ENCODE measurements at regions not wholly inside any gene's neighbourhood (a gene's known extent, or its start where the extent isn't known, plus 50 kb on each side); places are given as distances from the start of the nearest gene placed in this dataset.
"Not testable (repeated sequence)": the region's sequence is repeated elsewhere in the genome, so short reads cannot be mapped to it uniquely, and the experiment has no call there.

GRCh38 chr10:85047170-85047834, 718.9 kb downstream of the CCSER2 start:
- DNase-seq = no peak

- DNase-seq = no peak
These were observed 719.6 kb downstream of the CCSER2 start for GRCh38 chr10:85047979-85048378.

DNA sequence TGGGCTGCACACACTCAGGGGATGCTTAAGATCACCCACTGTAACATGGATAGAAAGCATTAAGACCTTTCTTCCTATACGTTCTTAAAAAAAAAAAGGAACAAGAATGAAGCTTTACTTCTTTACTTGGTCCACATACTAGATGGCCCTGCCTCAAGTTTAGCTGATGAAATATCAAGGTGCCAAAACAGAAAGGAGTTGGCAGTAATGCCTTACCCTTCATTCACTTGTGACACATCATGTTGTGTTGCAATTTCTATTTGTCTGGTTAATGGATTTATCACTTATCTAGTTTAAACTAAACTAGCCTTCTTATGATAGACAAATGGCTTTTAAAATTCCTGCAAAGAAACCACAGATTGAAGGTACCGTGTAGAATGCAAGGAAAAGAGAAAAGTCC, 720.3 kb downstream of the CCSER2 start:
- no peak for DNase-seq

DNA sequence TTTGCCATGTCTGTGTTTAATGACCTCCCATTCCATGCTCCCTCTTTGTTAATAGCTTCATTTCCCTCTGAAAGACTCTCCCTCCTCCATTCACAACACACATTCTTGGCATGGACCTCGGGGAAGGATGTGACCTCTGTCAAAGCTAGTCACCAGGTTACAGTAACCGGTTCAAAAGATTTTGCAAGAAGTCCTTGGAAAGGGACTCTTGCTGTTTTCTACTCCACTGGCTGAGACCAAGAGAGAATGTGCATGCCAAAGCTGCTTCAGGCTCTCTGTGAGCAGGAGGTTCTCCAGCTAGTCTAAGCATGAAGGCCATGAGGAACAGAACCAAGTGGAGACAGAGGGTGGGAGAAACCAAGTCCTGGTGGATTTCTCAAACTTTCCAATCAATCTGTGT, 732.6 kb downstream of the CCSER2 start:
- no peak for DNase-seq

GRCh38 chr10:85061401-85061800, 733.0 kb downstream of the CCSER2 start:
- no peak for DNase-seq

DNA sequence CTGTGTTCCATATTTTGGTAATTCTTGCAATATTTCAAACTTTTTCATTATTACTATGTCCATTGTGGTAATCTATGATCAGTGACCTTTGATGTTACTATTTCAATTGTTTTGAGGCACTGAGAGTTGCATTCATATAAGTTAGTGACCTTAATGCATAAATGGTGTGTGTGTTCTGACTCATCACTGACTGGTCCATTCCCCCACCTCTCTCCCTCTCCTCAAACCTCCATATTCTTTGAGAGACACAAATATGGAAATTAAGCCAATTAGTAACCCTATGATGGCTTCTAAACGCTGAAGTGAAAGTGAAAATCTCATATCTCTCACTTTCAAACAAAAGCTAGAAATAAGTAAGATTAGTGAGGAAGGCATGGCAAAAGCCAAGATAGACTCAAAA, 739.6 kb downstream of the CCSER2 start:
- DNase-seq = no peak

DNA sequence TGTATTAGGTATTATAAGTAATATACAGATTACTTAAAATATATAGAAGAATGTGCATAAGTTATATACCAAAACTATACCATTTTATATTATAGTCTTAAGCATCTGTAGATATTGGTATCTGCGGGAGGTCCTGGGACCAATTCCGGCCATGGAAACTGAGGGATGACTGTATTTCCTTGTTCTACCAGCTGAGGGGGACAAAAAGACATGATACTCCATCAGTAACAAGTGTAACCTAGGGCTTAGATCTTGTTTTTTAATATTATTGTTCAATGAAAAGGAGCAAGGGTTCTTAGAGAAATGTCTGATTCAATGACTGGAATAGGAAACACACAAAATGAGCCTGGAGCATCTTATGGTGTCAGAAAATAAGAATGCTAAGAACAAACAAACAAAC, 752.5 kb downstream of the CCSER2 start:
- no peak for DNase-seq

DNA sequence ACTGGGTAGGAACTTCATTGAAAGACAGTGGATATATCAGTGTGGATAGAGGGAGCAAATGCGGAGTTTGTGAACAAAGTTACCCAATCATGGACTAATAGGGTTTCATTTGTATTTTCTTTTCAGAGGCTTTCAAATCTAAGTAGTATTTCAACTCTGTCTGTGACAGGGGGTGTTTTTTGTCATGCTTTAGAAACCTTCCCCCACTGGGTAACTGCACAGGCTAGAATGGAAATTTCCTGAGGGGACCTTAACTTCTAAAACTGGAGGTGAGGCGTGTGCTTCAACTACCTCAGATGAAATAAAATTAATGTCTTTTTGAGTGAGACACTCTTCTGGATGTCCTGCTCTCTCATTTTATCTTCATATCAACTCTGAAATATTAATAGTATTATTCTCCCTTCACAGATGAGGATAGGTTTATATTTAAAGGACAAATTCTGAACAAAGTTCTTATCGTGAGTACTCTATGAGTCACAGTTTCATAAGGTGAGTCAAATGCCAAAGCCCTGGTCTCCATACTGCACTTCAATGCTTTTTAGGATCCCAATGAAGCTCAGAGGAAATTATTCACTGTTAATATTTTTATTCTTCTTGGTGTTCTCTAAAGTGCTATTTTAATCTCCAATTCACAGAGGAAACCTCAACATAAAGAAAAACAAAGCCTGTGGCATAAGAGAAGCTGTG, 770.6 kb downstream of the CCSER2 start:
- no peak for DNase-seq

DNA sequence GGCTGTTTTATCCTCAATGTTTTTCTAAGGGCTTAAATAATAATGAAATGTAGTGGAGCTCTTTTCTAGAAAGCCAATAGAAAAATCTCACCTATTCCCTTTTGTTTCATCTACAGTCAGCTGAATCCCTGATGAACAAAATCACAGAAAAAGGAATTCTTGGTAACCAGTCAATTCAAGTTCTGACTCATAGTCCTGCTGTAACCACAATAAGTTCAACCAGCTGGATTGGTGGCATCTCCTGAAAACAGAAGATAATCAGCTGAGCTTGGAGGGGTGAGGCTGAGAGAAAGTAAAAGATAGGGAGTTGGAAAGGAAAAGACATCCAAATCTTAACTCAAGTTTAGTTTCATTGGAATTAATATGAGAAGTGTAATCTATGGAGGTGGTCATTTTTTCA, 772.1 kb downstream of the CCSER2 start:
- no peak for DNase-seq

DNA sequence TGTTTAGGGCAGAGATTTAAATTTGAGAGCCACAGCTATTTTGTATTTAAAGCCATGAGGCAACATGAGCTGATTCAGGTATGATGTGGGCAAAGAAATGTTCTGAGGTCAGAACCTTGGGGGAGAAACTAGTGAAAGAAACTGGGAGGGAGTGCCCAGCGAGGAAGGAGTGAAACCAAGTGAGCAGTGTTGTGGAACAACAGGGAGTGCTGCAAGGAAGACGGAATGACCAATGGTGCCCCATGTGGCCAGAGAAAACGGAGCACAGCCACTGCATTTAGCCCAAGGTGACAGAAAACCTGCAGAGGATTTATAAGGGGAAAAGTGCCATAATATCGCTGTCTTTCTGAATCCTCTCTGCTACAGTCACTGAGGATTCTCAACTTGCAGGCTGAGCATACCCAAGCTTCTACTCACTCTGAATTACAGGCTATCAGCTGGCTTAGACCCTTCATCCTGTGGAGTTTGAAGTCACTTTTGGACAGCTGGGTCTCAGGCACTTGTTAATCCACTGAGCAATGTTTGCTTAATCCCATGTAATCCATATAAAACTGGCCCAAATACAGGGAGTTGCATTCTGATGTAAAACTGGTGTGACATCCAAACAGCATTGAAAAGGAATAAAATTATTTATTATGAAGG, 777.3 kb downstream of the CCSER2 start:
- DNase-seq = no peak

- no peak for DNase-seq
These were observed 782.9 kb downstream of the CCSER2 start for GRCh38 chr10:85111271-85111670.

GRCh38 chr10:85124603-85125051, 796.2 kb downstream of the CCSER2 start:
- DNase-seq = no peak

GRCh38 chr10:85137253-85137652, 808.9 kb downstream of the CCSER2 start:
- DNase-seq = no peak

DNA sequence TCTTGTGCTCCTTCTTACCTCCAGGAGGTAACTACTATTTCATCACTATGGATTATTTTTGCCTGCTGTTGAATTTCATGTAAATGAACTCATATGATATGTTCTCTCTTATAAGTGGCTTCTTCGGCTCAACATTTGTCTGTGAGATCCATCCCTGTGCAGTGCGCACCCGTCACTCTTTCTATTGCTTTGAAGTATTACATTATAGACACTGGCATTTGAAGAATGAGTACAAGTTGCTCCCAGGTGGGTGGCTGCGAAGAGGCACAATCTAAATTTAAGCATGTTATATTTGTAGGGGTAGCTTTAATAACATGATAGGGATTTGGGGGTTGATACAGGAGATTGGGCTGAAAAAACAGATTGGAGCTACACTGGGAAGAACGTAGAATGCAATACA, 809.7 kb downstream of the CCSER2 start:
- no peak for DNase-seq

GRCh38 chr10:85139124-85139523, 810.7 kb downstream of the CCSER2 start:
- DNase-seq = no peak

- DNase-seq = not testable (repeated sequence)
These were observed 813.1 kb downstream of the CCSER2 start for GRCh38 chr10:85141520-85141919.

DNA sequence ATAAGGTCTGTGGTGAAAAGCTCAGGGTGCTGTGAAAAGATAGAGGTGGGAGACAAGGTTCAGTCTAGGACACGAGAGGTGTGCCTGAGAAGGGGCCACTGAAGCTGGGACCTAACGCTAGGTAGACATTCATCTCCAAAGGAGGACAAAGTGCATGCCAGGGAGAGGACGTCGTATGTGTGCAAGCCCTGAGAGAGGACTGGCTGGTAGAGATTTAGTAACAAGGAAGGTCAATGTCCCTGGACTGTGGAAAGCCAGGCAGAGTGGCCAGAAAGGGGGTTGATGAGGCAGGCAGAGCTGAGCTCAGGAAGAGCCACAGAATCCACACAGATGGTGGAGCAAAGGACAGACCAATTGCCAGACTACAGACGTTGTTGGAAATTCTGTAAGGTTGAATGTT, 817.6 kb downstream of the CCSER2 start:
- no peak for DNase-seq

- no peak for DNase-seq
These were observed 819.2 kb downstream of the CCSER2 start for GRCh38 chr10:85147346-85148250.

DNA sequence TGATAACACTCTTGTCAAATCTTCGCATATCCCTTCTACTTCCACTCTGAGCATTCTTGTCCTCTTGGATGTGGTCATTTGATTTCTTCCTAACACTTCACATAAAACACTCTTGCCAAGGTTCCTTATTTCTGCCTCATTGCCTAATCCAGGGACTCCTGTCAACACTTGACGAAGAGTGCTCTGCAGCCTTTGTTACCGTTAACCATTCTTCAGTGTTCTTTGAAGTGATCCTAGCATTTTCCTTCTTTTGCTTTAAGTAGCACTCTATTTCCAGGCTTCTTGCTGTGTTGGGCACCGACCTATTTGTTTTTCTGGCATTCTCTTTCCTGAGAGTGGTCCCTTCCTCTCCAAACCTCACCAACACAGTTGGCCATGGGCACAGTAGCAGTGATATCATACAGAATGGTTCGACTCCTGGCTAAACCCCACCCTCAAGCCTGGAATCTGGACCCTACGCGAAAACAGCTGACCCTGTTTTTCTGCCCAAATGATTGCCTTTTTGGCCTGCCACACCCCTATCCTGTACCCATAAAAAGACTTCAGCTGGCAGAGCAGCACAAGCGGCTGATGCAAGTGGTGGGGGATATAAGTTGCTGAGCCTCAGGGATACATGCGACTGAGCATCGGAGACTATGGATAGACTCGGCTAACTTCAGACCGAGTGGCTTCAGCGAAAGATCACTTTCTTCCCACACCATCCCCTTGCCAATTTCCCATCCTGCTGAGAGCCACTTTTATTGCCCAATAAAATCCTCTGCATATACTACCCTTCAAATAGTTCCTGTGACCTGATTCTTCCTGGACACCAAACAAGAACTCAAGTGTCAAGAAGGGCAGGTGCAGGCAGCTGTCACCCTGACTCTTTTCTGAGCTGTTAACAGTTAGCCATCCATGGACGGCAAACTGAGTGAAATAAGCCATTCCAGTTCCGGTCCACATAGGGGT, 820.6 kb downstream of the CCSER2 start:
- no peak for DNase-seq

DNA sequence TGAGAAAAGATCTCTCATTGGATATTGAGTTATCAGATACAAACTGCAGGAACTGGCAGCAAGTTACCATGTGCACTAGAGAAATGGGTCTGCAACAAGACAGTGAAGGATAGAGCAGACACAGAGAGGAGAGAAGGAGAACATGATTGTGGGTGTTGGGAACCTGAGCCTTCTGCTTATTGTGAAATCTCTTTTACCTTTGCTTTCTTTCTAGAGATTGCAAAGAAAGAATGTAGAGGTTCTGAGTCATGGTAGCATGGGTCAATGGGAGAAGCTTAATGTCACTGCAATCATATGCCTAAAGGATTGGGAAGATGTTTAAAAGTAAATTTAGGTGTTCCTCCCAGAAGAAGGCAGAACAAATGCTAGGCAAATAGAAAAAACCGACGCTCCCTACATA, 821.4 kb downstream of the CCSER2 start:
- no peak for DNase-seq

- no peak for DNase-seq
These were observed 823.1 kb downstream of the CCSER2 start for GRCh38 chr10:85151506-85151905.

DNA sequence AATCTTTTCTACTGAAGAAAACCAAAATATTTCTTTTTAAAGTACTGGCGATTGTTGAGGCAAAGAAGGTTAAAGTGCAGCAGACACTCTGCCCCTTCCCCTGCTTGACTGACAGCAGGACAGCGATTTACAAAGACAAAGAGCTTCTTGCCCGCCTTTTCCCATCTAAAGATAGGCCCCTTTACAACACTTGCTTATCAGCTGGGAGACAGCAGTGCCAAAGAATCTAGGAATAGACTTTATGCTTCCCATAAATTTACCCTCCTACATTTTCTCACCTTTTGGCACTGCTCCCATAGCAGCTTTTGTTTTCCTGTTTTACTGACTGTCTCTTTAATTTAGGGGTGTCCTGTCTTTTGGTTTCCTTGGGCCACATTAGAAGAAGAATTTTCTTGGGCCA, 824.1 kb downstream of the CCSER2 start:
- DNase-seq = no peak

All from NCI-H2227 treated with DMSO at 0.1 percent for 48 hours (cell line).